Heart left ventricle (tissue), 13 donors: ENCODE measurements at regions not wholly inside any gene's neighbourhood (a gene's known extent, or its start where the extent isn't known, plus 50 kb on each side); places are given as distances from the start of the nearest gene placed in this dataset.

Source experiments
- CTCF ChIP-seq, 12 donors: fragments of 200-600 bp; sonication (generic) in 4 of 12; IDR thresholded peaks; one replicate each; pipeline versions ENCODE4 v1.5.0 to v1.8.0; 2018 to 2022; ENCODE audit warnings: antibody characterized with exemption in 12 of 12, mild to moderate bottlenecking in 5 of 12
- POLR2A ChIP-seq, 2 donors: fragments of 450-650 bp; IDR thresholded peaks; one replicate each; pipeline ENCODE4 v1.6.1; 2017; ENCODE audit warnings: antibody characterized with exemption in 2 of 2, mild to moderate bottlenecking in 2 of 2, moderate library complexity in 2 of 2
- donor health status: ischemic (EF 13 %, LVEDD 7.1; RV severe dilation, severe dysfunction).
- donor health status: DM: no; HTN: yes; CAD: no.
- donor health status: DM: no; HTN: no; CAD: no.
- donor health status: ischemic (EF 25% LVEDD 6.9; RV normal size, moderate dysfunction).
- donor health status: ischemic (EF 25% LVEDD 5.7; RV mildly dilated, moderate dysfunction).
- donor health status: ischemic (EF 35%, LVEDD 5.7; RV mildly dilated, moderate dysfunction).
- donor health status: nonischemic (EF 11% LVEDD 7.7; RV severe dilation, severe dysfunction).
- donor health status: DM: yes; HTN: yes; CAD: no.
- donor health status: PGD.
- donor health status: ischemic (EF 29% LVEDD 5.4; RV normal size, mild dysfunction).
- donor health status: nonischemic (EF 23%, LVEDD 6.1; RV moderate dilation, normal function).

- TF ChIP-seq CTCF (IDR thresholded peaks at IDR 0.05) (no peak), POLR2A (IDR thresholded peaks at IDR 0.05) (no peak)
These were observed 122.1 kb upstream of the CEP162 start for GRCh38 chr6:84349542-84349941.
